OCI-LY3 (cell line): ENCODE measurements at regions not wholly inside any gene's neighbourhood (a gene's known extent, or its start where the extent isn't known, plus 50 kb on each side); places are given as distances from the start of the nearest gene placed in this dataset.

ENCODE experiments used
- H2AFZ ChIP-seq: fragments of 200-600, 300-600 bp; shearing (Covaris generic); 2 replicates; pipeline ENCODE4 v1.6.0; 2014; ENCODE audit warnings: antibody characterized with exemption, low read depth, low read length
- H3K27ac ChIP-seq: fragments of 200-600, 300-600 bp; sonication (generic); 2 replicates; pipeline ENCODE4 v1.5.1; 2014; ENCODE audit warnings: mild to moderate bottlenecking, low read length, moderate library complexity, mixed read lengths
- H3K27me3 ChIP-seq: fragments of 200-600, 300-600 bp; sonication (generic); 2 replicates; pipeline ENCODE4 v1.6.1; 2014; ENCODE audit warnings: low read depth, low read length, mixed read lengths
- H3K36me3 ChIP-seq: fragments of 200-600, 300-600 bp; sonication (generic); replicated peaks from 2 replicates; pipeline ENCODE3; 2014; ENCODE audit warnings: low read depth, low read length, mixed read lengths
- H3K4me1 ChIP-seq: fragments of 300-600, 200-600 bp; sonication (generic); 2 replicates; pipeline ENCODE4 v1.6.1; 2014; ENCODE audit warnings: low read length, mixed read lengths
- H3K4me2 ChIP-seq: fragments of 200-600, 300-600 bp; sonication (generic); 2 replicates; pipeline ENCODE4 v1.6.1; 2014; ENCODE audit warnings: low read length, mixed read lengths
- H3K4me3 ChIP-seq: fragments of 300-600, 200-600 bp; sonication (generic); 2 replicates; pipeline ENCODE4 v1.5.1; 2014; ENCODE audit warnings: antibody characterized with exemption, mild to moderate bottlenecking, low read length, moderate library complexity
- H3K79me2 ChIP-seq: fragments of 300-600, 200-600 bp; shearing (Covaris generic); 2 replicates; pipeline ENCODE4 v1.6.1; 2014; ENCODE audit warnings: mild to moderate bottlenecking, low read length, mixed read lengths
- H3K9ac ChIP-seq: fragments of 300-600, 200-600 bp; shearing (Covaris generic); 2 replicates; pipeline ENCODE4 v1.6.0; 2014; ENCODE audit warnings: mild to moderate bottlenecking, low read length, moderate library complexity
- H3K9me3 ChIP-seq: fragments of 200-600, 300-600 bp; shearing (Covaris generic); 2 replicates; pipeline ENCODE4 v1.6.1; 2014; ENCODE audit warnings: low read length, mixed read lengths; ENCODE audit not compliant: insufficient read depth
- H4K20me1 ChIP-seq: fragments of 200-600, 300-600 bp; sonication (generic); 2 replicates; pipeline ENCODE4 v1.6.1; 2016; ENCODE audit warnings: low read length, mixed read lengths; ENCODE audit not compliant: insufficient read depth
- EZH2phosphoT487 ChIP-seq: fragments of 200-600 bp; shearing (Covaris generic); IDR thresholded peaks from 2 replicates; pipeline ENCODE4 v1.6.1; 2018; ENCODE audit warnings: antibody characterized with exemption, mixed run types, low read depth
- TF ChIP-seq, protein P1 (sequence below): fragments of 200-600, 300-600 bp; sonication (generic); IDR thresholded peaks from 2 replicates; pipeline ENCODE4 v1.5.1; 2014; ENCODE audit warnings: antibody characterized with exemption, low read length, low read depth

DNA sequence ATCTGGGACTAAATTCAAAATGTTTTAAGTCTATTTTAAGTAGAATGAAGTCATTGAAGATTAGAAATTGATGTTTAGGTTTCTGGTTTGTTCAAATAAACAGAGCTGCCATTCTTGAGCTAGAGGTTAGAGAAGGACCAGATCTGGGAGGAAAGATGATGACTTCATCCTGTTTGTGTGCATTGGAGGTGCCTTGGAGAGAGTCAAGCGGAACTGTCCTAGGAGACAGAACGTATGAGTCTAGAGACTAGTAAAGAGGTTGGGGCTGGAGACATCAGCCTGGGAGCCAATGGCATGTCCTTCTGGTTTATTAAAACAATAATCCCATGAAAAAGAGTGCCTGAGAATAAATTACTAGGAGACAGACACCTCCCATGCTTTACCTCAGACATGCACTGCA lies 303.4 kb downstream of the KBTBD8 start:
- H2AFZ ChIP-seq = no peak overlapping the region
- no peak overlapping the region for H3K4me2 ChIP-seq
- no peak overlapping the region for H3K27ac ChIP-seq
- no peak overlapping the region for H3K4me3 ChIP-seq
- H3K27me3 ChIP-seq = no peaks in the 10 kb centered on the region
- TF ChIP-seq, protein P1, sequence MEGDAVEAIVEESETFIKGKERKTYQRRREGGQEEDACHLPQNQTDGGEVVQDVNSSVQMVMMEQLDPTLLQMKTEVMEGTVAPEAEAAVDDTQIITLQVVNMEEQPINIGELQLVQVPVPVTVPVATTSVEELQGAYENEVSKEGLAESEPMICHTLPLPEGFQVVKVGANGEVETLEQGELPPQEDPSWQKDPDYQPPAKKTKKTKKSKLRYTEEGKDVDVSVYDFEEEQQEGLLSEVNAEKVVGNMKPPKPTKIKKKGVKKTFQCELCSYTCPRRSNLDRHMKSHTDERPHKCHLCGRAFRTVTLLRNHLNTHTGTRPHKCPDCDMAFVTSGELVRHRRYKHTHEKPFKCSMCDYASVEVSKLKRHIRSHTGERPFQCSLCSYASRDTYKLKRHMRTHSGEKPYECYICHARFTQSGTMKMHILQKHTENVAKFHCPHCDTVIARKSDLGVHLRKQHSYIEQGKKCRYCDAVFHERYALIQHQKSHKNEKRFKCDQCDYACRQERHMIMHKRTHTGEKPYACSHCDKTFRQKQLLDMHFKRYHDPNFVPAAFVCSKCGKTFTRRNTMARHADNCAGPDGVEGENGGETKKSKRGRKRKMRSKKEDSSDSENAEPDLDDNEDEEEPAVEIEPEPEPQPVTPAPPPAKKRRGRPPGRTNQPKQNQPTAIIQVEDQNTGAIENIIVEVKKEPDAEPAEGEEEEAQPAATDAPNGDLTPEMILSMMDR = no peak
- no peak for TF ChIP-seq EZH2phosphoT487
- no peak overlapping the region for H3K9ac ChIP-seq
- H4K20me1 ChIP-seq = no peaks in the 10 kb centered on the region
- H3K79me2 ChIP-seq = no peaks in the 10 kb centered on the region
- no peaks in the 10 kb centered on the region for H3K9me3 ChIP-seq
- H3K4me1 ChIP-seq = no peaks in the 10 kb centered on the region
- H3K36me3 ChIP-seq = no peaks in the 10 kb centered on the region

GRCh38 chr3:67302489-67302888 lies 304.4 kb downstream of the KBTBD8 start:
- Histone ChIP-seq H3K9ac (no peak overlapping the region), H3K79me2 (no peaks in the 10 kb centered on the region), H3K27ac (no peak overlapping the region), H2AFZ (no peak overlapping the region), H3K9me3 (no peaks in the 10 kb centered on the region), H3K36me3 (no peaks in the 10 kb centered on the region), H3K27me3 (no peaks in the 10 kb centered on the region), H3K4me3 (no peak overlapping the region), H3K4me1 (no peaks in the 10 kb centered on the region), H4K20me1 (no peaks in the 10 kb centered on the region), H3K4me2 (no peak overlapping the region)
- no peak for TF ChIP-seq EZH2phosphoT487
- TF ChIP-seq, protein P1 = no peak

DNA sequence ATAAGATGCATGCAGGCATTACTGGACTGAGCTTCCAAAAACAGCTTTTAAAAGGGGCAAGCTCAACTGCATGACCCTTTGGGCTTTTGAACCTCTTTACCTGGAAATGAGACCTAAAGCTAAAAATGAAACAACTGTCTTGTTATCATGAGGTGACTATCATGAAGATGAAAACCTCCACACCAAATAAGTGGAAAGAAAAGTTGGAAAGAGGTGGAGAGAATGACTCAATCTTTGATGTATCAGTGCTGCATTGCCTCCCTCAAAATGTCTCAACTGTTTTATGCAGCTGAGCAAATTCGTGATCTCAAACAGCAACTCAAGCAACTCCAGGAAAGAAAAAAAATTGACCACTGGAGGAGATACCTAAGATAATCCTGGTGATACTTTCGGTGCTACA lies 307.1 kb downstream of the KBTBD8 start:
- no peak overlapping the region for H3K27ac ChIP-seq
- H3K4me3 ChIP-seq = no peak overlapping the region
- no peaks in the 10 kb centered on the region for H3K27me3 ChIP-seq
- TF ChIP-seq, protein P1 = no peak
- no peak for TF ChIP-seq EZH2phosphoT487
- no peaks in the 10 kb centered on the region for H3K4me1 ChIP-seq
- no peak overlapping the region for H3K4me2 ChIP-seq
- no peaks in the 10 kb centered on the region for H3K79me2 ChIP-seq
- no peaks in the 10 kb centered on the region for H4K20me1 ChIP-seq
- H3K9ac ChIP-seq = no peak overlapping the region
- no peaks in the 10 kb centered on the region for H3K36me3 ChIP-seq
- no peaks in the 10 kb centered on the region for H3K9me3 ChIP-seq
- H2AFZ ChIP-seq = no peak overlapping the region

- no peak overlapping the region for H3K4me3 ChIP-seq
- H3K9me3 ChIP-seq = no peaks in the 10 kb centered on the region
- H4K20me1 ChIP-seq = no peaks in the 10 kb centered on the region
- no peak for TF ChIP-seq EZH2phosphoT487
- TF ChIP-seq, protein P1 = no peak
- H2AFZ ChIP-seq = no peak overlapping the region
- H3K4me2 ChIP-seq = no peak overlapping the region
- no peak overlapping the region for H3K9ac ChIP-seq
- no peaks in the 10 kb centered on the region for H3K4me1 ChIP-seq
- H3K27ac ChIP-seq = no peak overlapping the region
- no peaks in the 10 kb centered on the region for H3K27me3 ChIP-seq
- no peaks in the 10 kb centered on the region for H3K36me3 ChIP-seq
- H3K79me2 ChIP-seq = no peaks in the 10 kb centered on the region
Observed at GRCh38 chr3:67305922-67306321, 307.8 kb downstream of the KBTBD8 start.
